Liver (tissue), 7 donors: ENCODE measurements at regions not wholly inside any gene's neighbourhood (a gene's known extent, or its start where the extent isn't known, plus 50 kb on each side); places are given as distances from the start of the nearest gene placed in this dataset.

ENCODE experiments used
- DNase-seq: peaks from one replicate; pipeline ENCODE4 v3.0.0-alpha.2; 2017; ENCODE audit warnings: low spot score
- H3K27ac ChIP-seq, 2 donors: one replicate each; pipeline ENCODE4 v1.7.0; 2013; ENCODE audit warnings: inconsistent platforms in 2 of 2, low read length in 2 of 2, control low read depth in 1 of 2, low read depth in 1 of 2, mild to moderate bottlenecking in 1 of 2
- H3K27me3 ChIP-seq, 4 donors: one replicate each; pipeline versions ENCODE4 v1.6.1 to v1.7.0; 2013; ENCODE audit warnings: low read length in 3 of 4, inconsistent platforms in 1 of 4, mild to moderate bottlenecking in 1 of 4, moderate library complexity in 1 of 4; ENCODE audit not compliant: control insufficient read depth in 4 of 4, insufficient read depth in 4 of 4
- H3K36me3 ChIP-seq, 4 donors: one replicate each; pipeline versions ENCODE4 v1.6.1 to v1.7.0; 2013; ENCODE audit warnings: low read length in 3 of 4, mild to moderate bottlenecking in 3 of 4, low read depth in 1 of 4, moderate library complexity in 1 of 4; ENCODE audit not compliant: control insufficient read depth in 4 of 4, insufficient read depth in 3 of 4
- H3K4me1 ChIP-seq, 4 donors: one replicate each; pipeline versions ENCODE4 v1.6.1 to v1.7.0; 2013; ENCODE audit warnings: low read length in 3 of 4, mild to moderate bottlenecking in 3 of 4, moderate library complexity in 1 of 4; ENCODE audit not compliant: control insufficient read depth in 4 of 4, insufficient read depth in 4 of 4
- H3K4me3 ChIP-seq, 3 donors: one replicate each; pipeline versions ENCODE4 v1.6.1 to v1.7.0; 2013; ENCODE audit warnings: low read length in 3 of 3, control low read depth in 1 of 3, low read depth in 1 of 3, mild to moderate bottlenecking in 1 of 3
- H3K9ac ChIP-seq, 2 donors: one replicate each; pipeline ENCODE4 v1.7.0; 2013; ENCODE audit warnings: low read length in 2 of 2, mild to moderate bottlenecking in 2 of 2, moderate library complexity in 2 of 2, control low read depth in 1 of 2, low read depth in 1 of 2
- H3K9me3 ChIP-seq, 4 donors: one replicate each; pipeline versions ENCODE4 v1.6.1 to v1.7.0; 2013; ENCODE audit warnings: low read length in 3 of 4; ENCODE audit not compliant: control insufficient read depth in 4 of 4
- EGR1 ChIP-seq, 2 donors: IDR thresholded peaks; 2 replicates each; pipeline ENCODE4 v1.6.1; 2016 to 2018; ENCODE audit warnings: antibody characterized with exemption in 2 of 2, low read depth in 2 of 2
- FOXA1 ChIP-seq: IDR thresholded peaks from 2 replicates; pipeline ENCODE4 v1.6.1; 2016; ENCODE audit warnings: antibody characterized with exemption
- GABPA ChIP-seq, 2 donors: IDR thresholded peaks in 1 of 2; conservative IDR thresholded peaks in 1 of 2; 2 replicates each; pipeline ENCODE4 v1.6.1; 2016; ENCODE audit warnings: antibody characterized with exemption in 2 of 2, mild to moderate bottlenecking in 1 of 2, moderate library complexity in 1 of 2
- HNF4A ChIP-seq, 2 donors: conservative IDR thresholded peaks; 2 replicates each; pipeline ENCODE4 v1.6.1; 2016; ENCODE audit warnings: antibody characterized with exemption in 2 of 2, mild to moderate bottlenecking in 2 of 2
- HNF4G ChIP-seq: IDR thresholded peaks from 2 replicates; pipeline ENCODE4 v1.6.1; 2016; ENCODE audit warnings: antibody characterized with exemption
- JUND ChIP-seq, 2 donors: IDR thresholded peaks; 2 replicates each; pipeline ENCODE4 v1.6.1; 2016; ENCODE audit warnings: antibody characterized with exemption in 2 of 2
- NR2F2 ChIP-seq: IDR thresholded peaks from 2 replicates; pipeline ENCODE4 v1.6.1; 2016; ENCODE audit warnings: antibody characterized with exemption
- RAD21 ChIP-seq, 2 donors: IDR thresholded peaks; 2 replicates each; pipeline ENCODE4 v1.6.1; 2016; ENCODE audit warnings: antibody characterized with exemption in 2 of 2, mild to moderate bottlenecking in 2 of 2
- RXRA ChIP-seq, 2 donors: IDR thresholded peaks; 2 replicates each; pipeline ENCODE4 v1.6.1; 2017 to 2018; ENCODE audit warnings: antibody characterized with exemption in 2 of 2, mild to moderate bottlenecking in 1 of 2
- SP1 ChIP-seq: IDR thresholded peaks from 2 replicates; pipeline ENCODE4 v1.6.1; 2018; ENCODE audit warnings: antibody characterized with exemption, mild to moderate bottlenecking
- TAF1 ChIP-seq: conservative IDR thresholded peaks from 2 replicates; pipeline ENCODE4 v1.6.1; 2016; ENCODE audit warnings: antibody characterized with exemption, mild to moderate bottlenecking
- YY1 ChIP-seq: IDR thresholded peaks from 2 replicates; pipeline ENCODE4 v1.6.1; 2016; ENCODE audit warnings: antibody characterized with exemption, mild to moderate bottlenecking
- WGBS: extraction: QIAGEN DNeasy Blood & Tissue Kit; methylation state at CpG from one replicate; pipeline ENCODE4 v1.1.7; 2013; 5-methylcytosine and 5-hydroxymethylcytosine counted together
- TF ChIP-seq, protein P1 (sequence below): IDR thresholded peaks from 2 replicates; pipeline ENCODE4 v1.6.1; 2016; ENCODE audit warnings: antibody characterized with exemption
- TF ChIP-seq, protein P2 (sequence below): IDR thresholded peaks from 2 replicates; pipeline ENCODE4 v1.6.1; 2016; ENCODE audit warnings: antibody characterized with exemption
- TF ChIP-seq, protein P3 (sequence below): IDR thresholded peaks from 2 replicates; pipeline ENCODE4 v1.6.1; 2016; ENCODE audit warnings: antibody characterized with exemption
- TF ChIP-seq, protein P4 (sequence below): IDR thresholded peaks from 2 replicates; pipeline ENCODE4 v1.6.1; 2016; ENCODE audit warnings: antibody characterized with exemption, mild to moderate bottlenecking
- donor health status: healthy.
- donor health status: healthy.
- donor health status: healthy.
- donor health status: healthy.

DNA sequence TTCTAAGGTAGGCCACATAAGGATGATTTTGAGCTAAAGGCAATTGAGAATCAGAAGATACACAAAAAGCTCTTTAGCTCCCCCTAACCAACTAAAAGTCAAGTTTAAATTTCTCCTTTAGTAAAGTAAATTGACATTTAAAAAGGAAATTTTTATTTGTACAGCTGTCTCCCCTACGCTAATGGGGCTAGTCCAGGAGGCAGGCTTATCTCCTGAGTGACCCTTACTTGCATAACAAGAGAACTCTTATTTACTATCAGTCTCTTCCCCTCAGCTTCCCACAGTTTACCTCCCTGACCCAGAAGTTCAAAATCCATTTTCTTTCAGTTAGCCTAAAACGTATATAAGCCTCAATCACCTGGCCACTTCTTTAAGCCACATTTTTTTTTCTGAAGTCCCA lies 1002.8 kb upstream of the NRXN1 start:
- WGBS, result 35% methylated on average over 2 of the region's 2 CpGs
- DNase-seq, result no peak

DNA sequence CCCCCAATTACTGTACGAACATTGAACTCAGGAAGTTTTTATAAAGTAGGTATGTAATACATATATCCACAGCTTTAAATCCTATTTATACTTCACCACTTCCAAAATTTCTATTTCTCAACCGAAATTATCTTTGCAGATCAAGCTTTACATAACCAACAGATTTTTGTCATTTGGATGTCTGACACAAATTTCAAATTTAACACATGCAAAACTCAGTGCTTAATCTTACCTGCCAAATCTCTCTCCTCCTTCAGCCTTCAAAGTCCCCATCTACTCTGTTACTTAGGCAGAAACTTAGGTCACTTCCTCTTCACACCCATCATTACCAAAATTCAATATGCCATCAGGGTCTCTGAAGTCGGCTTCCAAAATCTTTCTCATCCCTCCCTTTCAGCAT lies 990.1 kb upstream of the NRXN1 start:
- Histone ChIP-seq H3K27ac (no peak overlapping the region), H3K27me3 (no peaks in the 10 kb centered on the region), H3K9me3 (no peaks in the 10 kb centered on the region), H3K4me1 (no peaks in the 10 kb centered on the region), H3K9ac (no peak overlapping the region), H3K4me3 (no peak overlapping the region), H3K36me3 (no peaks in the 10 kb centered on the region)
- 81% methylated on average over 3 of the region's 3 CpGs for WGBS
- TF ChIP-seq RXRA (IDR thresholded peaks at IDR 0.05) (no peak), SP1 (no peak), FOXA1 (no peak), NR2F2 (no peak), EGR1 (IDR thresholded peaks at IDR 0.05; ENCODE audit: low read depth in 2 of 2) (no peak), HNF4A (conservative IDR thresholded peaks at IDR 0.05) (no peak), TAF1 (no peak), GABPA (IDR thresholded peaks at IDR 0.05 in 1 of 2, conservative IDR thresholded peaks at IDR 0.05 in 1 of 2) (no peak), JUND (IDR thresholded peaks at IDR 0.05) (no peak), YY1 (no peak)
- TF ChIP-seq, protein P1, sequence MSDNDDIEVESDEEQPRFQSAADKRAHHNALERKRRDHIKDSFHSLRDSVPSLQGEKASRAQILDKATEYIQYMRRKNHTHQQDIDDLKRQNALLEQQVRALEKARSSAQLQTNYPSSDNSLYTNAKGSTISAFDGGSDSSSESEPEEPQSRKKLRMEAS, result no peak
- TF ChIP-seq, protein P2, sequence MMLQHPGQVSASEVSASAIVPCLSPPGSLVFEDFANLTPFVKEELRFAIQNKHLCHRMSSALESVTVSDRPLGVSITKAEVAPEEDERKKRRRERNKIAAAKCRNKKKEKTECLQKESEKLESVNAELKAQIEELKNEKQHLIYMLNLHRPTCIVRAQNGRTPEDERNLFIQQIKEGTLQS, result no peak
- no peak for DNase-seq

More for the DNA sequence above, 1002.8 kb upstream of the NRXN1 start:
- Histone ChIP-seq H3K36me3 (no peaks in the 10 kb centered on the region), H3K27me3 (no peaks in the 10 kb centered on the region), H3K9ac (no peak overlapping the region), H3K9me3 (no peaks in the 10 kb centered on the region), H3K27ac (no peak overlapping the region), H3K4me3 (no peak overlapping the region), H3K4me1 (no peaks in the 10 kb centered on the region)
- TF ChIP-seq JUND (IDR thresholded peaks at IDR 0.05), result no peak
- no peak for TF ChIP-seq YY1
- TF ChIP-seq HNF4A (conservative IDR thresholded peaks at IDR 0.05), result no peak
- no peak for TF ChIP-seq NR2F2
- TF ChIP-seq, protein P3, sequence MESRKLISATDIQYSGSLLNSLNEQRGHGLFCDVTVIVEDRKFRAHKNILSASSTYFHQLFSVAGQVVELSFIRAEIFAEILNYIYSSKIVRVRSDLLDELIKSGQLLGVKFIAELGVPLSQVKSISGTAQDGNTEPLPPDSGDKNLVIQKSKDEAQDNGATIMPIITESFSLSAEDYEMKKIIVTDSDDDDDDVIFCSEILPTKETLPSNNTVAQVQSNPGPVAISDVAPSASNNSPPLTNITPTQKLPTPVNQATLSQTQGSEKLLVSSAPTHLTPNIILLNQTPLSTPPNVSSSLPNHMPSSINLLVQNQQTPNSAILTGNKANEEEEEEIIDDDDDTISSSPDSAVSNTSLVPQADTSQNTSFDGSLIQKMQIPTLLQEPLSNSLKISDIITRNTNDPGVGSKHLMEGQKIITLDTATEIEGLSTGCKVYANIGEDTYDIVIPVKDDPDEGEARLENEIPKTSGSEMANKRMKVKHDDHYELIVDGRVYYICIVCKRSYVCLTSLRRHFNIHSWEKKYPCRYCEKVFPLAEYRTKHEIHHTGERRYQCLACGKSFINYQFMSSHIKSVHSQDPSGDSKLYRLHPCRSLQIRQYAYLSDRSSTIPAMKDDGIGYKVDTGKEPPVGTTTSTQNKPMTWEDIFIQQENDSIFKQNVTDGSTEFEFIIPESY, result no peak
- no peak for TF ChIP-seq HNF4G
- TF ChIP-seq EGR1 (IDR thresholded peaks at IDR 0.05; ENCODE audit: low read depth in 2 of 2), result no peak
- TF ChIP-seq RAD21 (IDR thresholded peaks at IDR 0.05), result no peak
- TF ChIP-seq, protein P4, sequence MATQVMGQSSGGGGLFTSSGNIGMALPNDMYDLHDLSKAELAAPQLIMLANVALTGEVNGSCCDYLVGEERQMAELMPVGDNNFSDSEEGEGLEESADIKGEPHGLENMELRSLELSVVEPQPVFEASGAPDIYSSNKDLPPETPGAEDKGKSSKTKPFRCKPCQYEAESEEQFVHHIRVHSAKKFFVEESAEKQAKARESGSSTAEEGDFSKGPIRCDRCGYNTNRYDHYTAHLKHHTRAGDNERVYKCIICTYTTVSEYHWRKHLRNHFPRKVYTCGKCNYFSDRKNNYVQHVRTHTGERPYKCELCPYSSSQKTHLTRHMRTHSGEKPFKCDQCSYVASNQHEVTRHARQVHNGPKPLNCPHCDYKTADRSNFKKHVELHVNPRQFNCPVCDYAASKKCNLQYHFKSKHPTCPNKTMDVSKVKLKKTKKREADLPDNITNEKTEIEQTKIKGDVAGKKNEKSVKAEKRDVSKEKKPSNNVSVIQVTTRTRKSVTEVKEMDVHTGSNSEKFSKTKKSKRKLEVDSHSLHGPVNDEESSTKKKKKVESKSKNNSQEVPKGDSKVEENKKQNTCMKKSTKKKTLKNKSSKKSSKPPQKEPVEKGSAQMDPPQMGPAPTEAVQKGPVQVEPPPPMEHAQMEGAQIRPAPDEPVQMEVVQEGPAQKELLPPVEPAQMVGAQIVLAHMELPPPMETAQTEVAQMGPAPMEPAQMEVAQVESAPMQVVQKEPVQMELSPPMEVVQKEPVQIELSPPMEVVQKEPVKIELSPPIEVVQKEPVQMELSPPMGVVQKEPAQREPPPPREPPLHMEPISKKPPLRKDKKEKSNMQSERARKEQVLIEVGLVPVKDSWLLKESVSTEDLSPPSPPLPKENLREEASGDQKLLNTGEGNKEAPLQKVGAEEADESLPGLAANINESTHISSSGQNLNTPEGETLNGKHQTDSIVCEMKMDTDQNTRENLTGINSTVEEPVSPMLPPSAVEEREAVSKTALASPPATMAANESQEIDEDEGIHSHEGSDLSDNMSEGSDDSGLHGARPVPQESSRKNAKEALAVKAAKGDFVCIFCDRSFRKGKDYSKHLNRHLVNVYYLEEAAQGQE, result no peak
- no peak for TF ChIP-seq TAF1
- no peak for TF ChIP-seq FOXA1
- no peak for TF ChIP-seq RXRA (IDR thresholded peaks at IDR 0.05)
- TF ChIP-seq GABPA (IDR thresholded peaks at IDR 0.05 in 1 of 2, conservative IDR thresholded peaks at IDR 0.05 in 1 of 2), result no peak
